Kidney (tissue), 13 donors: ENCODE measurements at regions not wholly inside any gene's neighbourhood (a gene's known extent, or its start where the extent isn't known, plus 50 kb on each side); places are given as distances from the start of the nearest gene placed in this dataset.

Experiments used
- DNase-seq, 5 donors: peaks; one replicate each; pipeline ENCODE4 v3.0.0-alpha.2; 2013 to 2020
- FAIRE-seq: peaks from 2 replicates; lab custom pipeline; 2012; peaks lifted over from hg19 to GRCh38; lab: Jason Lieb, UNC
- H3K27ac ChIP-seq, 2 donors: one replicate each; pipeline ENCODE4 v1.7.0; 2013; ENCODE audit warnings: low read depth in 2 of 2, low read length in 2 of 2, inconsistent platforms in 1 of 2
- H3K27me3 ChIP-seq: one replicate; pipeline ENCODE4 v1.7.1; 2013; ENCODE audit warnings: low read length, inconsistent platforms; ENCODE audit not compliant: control insufficient read depth, insufficient read depth
- H3K36me3 ChIP-seq, 3 donors: one replicate each; pipeline versions ENCODE4 v1.7.0 to v1.7.1; 2013; ENCODE audit warnings: low read length in 3 of 3, control low read depth in 1 of 3, inconsistent platforms in 1 of 3; ENCODE audit not compliant: insufficient read depth in 3 of 3, control insufficient read depth in 2 of 3
- H3K4me1 ChIP-seq, 3 donors: one replicate each; pipeline versions ENCODE4 v1.7.0 to v1.7.1; 2013; ENCODE audit warnings: low read length in 3 of 3, inconsistent platforms in 1 of 3, low read depth in 1 of 3; ENCODE audit not compliant: control insufficient read depth in 2 of 3, insufficient read depth in 2 of 3
- H3K4me3 ChIP-seq, 3 donors: one replicate each; pipeline versions ENCODE4 v1.7.0 to v1.8.1; 2013; ENCODE audit warnings: low read length in 3 of 3, control low read depth in 1 of 3, inconsistent platforms in 1 of 3
- H3K9ac ChIP-seq, 3 donors: one replicate each; pipeline versions ENCODE4 v1.7.0 to v1.7.1; 2013; ENCODE audit warnings: low read length in 3 of 3, control low read depth in 1 of 3, inconsistent platforms in 1 of 3
- H3K9me3 ChIP-seq, 3 donors: one replicate each; pipeline versions ENCODE4 v1.7.0 to v1.7.1; 2013; ENCODE audit warnings: low read length in 3 of 3, control low read depth in 1 of 3, inconsistent platforms in 1 of 3; ENCODE audit not compliant: control insufficient read depth in 2 of 3, insufficient read depth in 1 of 3
- CTCF ChIP-seq: IDR thresholded peaks from 3 replicates; pipeline ENCODE4 v1.5.1; 2012; ENCODE audit warnings: mild to moderate bottlenecking, moderate library complexity, borderline replicate concordance; ENCODE audit not compliant: insufficient read depth; ENCODE audit errors: extremely low read depth
- intact Hi-C: fragments of 100-400 bp; cut with DNase I; formaldehyde crosslinking; loops from one replicate; pipeline ENCODE4 v1.11.1; 2022
- donor health status: control.
- donor health status: control.
- donor health status: control.
- donor health status: control.
- donor health status: control.
- donor health status: DM: yes; HTN: yes; CAD: no.
- donor health status: Normal renal cell carcinoma (clear cell type).

- Histone ChIP-seq H3K36me3 (no peaks in the 10 kb centered on the region), H3K27ac (no peak overlapping the region), H3K4me3 (no peak overlapping the region), H3K9me3 (peaks cover 0 to 5% (median 0%) of the 10 kb centered on the region in 3 donors), H3K4me1 (no peaks in the 10 kb centered on the region), H3K27me3 (no peaks in the 10 kb centered on the region), H3K9ac (no peak overlapping the region)
- DNase-seq (no peak), FAIRE-seq (no peak)
- intact Hi-C loops = no loop called here
- TF ChIP-seq CTCF = no peak
Observed at GRCh38 chr14:39580696-39581095, 148.5 kb upstream of the FBXO33 start.

DNA sequence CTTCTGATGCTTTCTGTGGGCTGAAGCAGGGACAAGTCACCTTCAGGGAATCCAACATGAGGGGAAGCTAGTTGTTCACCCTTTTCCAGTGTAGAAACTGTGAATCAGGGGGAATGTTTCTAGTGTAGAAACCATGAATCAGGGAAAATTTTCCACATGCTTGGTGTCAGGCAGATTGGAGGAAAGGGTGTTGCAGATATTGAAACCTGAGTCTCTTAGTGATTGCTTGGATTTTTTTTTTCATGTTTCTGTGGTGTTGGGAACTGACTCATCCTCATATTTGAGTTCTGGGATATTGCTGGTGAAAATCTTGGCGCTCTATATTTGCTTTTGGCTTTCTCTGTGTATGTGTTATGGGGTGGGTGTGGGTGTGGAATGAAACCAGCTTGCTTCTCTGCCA lies 144.5 kb upstream of the FBXO33 start:
- H3K36me3 ChIP-seq = no peaks in the 10 kb centered on the region
- DNase-seq (no peak), FAIRE-seq (no peak)
- peaks cover 0 to 16% (median 0%) of the 10 kb centered on the region in 3 donors for H3K9me3 ChIP-seq
- no peak for TF ChIP-seq CTCF
- H3K4me3 ChIP-seq = no peak overlapping the region
- no peaks in the 10 kb centered on the region for H3K27me3 ChIP-seq
- no peak overlapping the region for H3K9ac ChIP-seq
- intact Hi-C loops = no loop called here
- no peaks in the 10 kb centered on the region for H3K4me1 ChIP-seq
- H3K27ac ChIP-seq = no peak overlapping the region

DNA sequence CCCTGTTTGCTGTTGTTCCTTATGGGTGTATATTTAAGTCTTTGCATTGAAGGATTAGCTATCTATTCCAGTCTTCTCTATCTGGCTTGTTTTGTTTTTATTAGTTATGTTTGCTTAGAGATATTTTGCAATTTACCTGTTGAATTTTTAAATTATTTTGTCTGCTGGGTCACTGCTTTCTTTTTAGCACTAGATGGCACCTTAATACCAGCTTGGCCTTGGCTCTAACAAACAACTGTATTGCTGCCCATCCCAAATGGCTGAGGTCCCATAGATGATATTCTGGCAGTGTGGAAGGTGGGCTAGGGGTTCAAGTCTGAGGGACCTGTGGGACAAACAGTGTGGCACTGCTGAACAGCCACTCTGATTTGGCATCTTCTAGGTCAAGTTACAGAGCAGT lies 144.0 kb upstream of the FBXO33 start:
- Histone ChIP-seq H3K4me3 (no peak overlapping the region), H3K9me3 (peaks cover 0 to 16% (median 0%) of the 10 kb centered on the region in 3 donors), H3K9ac (no peak overlapping the region), H3K27ac (no peak overlapping the region), H3K27me3 (no peaks in the 10 kb centered on the region), H3K36me3 (no peaks in the 10 kb centered on the region), H3K4me1 (no peaks in the 10 kb centered on the region)
- intact Hi-C loops = no loop called here
- TF ChIP-seq CTCF = no peak
- no peak for DNase-seq
- FAIRE-seq = no peak
